NCI-H2171 (cell line): ENCODE measurements at regions not wholly inside any gene's neighbourhood (a gene's known extent, or its start where the extent isn't known, plus 50 kb on each side); places are given as distances from the start of the nearest gene placed in this dataset.
"Not testable (repeated sequence)": the region's sequence is repeated elsewhere in the genome, so short reads cannot be mapped to it uniquely, and the experiment has no call there.

ENCODE experiments used
- DNase-seq: peaks from one replicate; lab custom pipeline; 2025; lab: John Stamatoyannopoulos, UW

DNA sequence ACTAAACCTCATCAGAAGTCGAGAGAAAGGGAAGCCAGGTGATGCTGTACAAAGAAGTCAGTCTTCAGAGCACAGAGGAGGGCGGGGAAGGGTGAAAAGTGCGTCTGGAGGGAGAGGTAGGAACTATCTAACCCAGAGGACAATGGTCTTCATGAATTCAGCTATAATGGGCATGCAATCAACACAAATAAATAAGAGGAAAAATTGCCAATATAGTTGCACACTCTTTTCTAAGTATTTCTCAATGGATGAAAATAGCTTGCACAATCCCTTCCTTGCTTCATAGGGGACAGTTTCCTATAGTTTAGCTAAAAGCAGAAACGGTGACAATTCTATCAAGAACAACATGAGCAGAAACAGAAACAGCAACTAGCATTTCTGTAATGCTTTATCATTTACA, 931.2 kb downstream of the AACS start:
- no peak for DNase-seq

DNA sequence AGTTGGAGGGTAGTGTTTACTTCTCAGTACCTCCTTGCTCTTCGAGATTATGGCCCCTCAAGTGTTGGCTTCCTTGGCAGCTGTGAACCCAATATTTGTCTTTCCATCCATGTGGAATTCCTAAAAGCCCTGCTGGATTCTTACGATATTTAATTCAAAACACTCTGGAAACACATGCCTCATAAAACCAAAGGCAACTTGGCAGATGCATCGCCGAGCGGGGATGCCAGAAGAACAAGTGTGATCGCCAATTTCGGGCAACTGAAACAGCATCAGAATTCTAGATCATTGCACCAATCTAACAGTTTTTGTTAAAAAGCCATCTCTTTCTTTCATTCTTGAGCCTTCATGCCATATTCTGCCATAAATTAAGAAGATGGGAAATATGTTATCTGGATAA, 934.4 kb downstream of the AACS start:
- DNase-seq = no peak

DNA sequence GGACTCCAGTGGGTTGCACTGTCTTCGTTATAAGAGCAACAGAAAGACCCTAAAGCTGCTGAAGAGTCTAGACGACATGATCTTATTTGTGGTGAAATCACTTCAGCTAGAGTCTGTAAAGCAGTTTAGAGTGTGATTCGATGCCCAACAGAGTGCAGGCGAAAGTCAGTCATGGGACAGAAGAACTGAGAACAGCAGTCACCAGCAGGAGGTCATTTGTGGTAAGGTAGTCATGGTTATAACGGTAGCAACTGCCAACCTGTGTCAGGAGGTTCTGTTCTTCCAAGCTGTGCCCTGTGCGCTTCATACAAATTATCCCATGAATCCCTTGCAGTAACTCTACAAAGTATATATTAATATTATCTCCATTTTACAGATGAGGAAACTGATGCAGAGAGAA, 954.1 kb downstream of the AACS start:
- no peak for DNase-seq

DNA sequence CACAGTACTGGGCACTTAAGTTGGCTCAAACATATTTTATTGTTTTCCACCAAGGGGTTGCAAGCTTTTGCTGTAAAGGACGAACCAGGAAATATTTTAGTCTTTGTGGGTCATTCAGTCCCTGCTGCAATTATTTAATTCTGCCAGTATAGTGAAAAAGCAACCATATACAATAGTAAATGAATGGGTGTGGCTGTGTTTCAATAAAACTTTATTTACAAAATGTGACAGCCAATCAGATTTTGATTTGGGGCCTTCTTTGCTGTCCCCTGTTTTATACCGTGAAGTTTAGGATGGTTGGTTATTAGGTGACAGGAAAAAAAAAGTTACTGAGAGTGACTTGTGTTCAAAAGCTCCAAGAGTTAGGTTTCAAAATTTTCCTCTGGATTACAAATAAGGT, 956.4 kb downstream of the AACS start:
- DNase-seq = no peak

DNA sequence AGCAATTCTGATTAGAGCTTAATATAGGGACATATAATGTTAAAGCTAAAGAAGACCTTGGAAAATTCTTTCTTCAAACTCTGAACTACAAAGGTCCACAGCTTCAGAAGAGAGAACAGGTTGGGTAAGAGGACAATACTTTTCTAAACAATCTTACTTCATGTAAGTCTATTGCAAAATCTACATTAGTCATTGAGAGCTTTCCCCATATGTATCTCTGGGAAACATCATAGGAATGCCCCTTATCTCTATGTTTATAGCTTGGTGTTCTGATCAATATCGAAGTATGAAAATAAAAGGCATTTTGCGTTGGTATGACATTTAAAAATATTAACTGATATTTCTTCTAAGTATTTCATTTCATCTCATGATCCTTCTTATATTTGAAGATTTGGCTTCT, 962.6 kb downstream of the AACS start:
- no peak for DNase-seq

DNA sequence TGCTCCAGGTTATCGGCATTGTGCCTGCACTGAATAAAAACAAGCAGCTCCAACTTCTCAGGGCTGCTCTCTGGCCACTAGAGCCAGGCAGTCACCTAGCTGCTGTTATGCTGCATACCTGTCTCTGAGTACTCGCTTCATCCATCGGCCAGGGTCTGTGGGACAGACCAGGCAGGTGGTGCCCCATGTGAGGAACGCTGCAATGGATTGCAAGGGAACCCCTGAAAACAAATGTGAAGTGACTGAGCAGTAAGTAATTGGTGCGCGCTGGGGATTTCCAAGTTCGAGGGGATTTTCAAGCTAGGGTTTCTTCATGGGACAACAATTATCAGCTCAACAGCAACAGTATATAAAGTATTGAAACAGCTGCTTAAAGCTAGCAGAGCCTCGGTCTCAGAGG, 965.3 kb downstream of the AACS start:
- no peak for DNase-seq

DNA sequence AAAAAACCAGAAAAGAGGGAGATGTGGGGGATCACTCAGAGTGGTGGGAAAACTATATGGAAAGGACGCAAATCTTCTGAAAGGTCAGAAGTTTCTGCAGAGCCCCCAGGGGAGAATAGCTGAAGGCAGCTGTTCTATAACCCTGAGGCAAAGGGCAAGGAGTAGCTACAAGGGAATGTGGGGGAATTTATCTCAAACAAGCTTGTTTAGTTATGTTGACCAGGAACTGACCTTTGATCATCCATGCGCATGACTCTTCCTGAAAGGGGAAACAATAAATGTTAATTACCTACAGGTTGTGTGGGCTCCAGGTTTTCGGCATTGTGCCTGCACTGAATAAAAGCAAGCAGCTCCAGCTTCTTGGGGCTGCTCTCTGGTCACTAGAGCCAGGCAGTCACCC, 968.5 kb downstream of the AACS start:
- no peak for DNase-seq

DNA sequence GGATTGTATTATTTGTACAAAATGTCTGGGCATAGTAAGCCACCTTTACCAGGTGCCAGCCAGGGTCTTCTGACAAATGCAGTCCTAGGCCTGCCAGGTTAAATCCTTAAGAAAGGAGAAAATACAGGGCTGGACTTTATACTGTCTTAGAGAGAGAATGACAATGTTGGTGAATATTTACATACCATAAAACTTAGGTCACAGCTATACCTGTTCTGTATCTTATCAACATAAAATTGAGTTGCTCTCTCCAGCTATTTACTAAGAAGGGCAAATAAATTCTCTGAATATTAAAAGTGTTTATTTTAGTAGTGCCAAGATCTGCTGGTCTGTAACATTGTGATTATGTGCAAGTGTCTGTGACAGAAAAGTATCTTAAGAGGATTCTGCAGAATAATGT, 971.1 kb downstream of the AACS start:
- no peak for DNase-seq

DNA sequence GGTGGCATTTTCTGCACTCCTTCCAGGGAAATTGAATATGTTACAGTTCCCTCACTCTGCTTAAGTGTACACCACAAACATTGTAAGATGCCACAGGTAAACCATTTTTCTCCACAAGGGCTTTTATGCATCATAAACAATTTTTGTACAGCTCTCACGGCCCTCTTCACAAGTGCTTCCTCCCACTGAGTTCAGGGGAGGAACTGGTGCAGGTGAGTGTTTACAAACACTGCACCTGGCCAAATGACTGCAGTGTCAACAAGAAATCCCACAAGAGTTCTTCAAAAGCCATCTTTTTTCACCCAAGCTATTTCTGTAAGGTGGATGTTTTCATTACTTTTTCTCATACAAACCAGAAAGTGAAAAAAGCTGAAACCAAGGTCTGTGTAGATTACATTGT, 973.2 kb downstream of the AACS start:
- no peak for DNase-seq

DNA sequence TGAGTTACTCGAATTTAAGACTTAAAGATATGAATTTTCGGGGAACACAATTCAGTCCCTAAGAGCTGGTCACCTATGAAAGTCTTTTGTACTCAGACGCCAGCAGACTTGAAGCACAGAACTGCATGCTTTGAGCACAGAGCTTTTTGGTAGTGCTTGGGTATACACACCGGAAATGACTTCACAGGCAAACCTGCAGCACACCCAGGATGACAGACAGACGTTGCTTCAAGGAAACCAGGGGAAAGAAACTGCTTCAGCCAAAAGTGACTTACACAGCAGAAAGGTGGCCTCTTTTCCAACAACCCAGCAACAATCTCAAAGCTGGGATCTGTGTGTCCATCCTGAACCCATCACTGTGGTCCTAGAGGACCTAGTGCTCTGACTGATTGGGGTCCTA, 975.1 kb downstream of the AACS start:
- DNase-seq = no peak

DNA sequence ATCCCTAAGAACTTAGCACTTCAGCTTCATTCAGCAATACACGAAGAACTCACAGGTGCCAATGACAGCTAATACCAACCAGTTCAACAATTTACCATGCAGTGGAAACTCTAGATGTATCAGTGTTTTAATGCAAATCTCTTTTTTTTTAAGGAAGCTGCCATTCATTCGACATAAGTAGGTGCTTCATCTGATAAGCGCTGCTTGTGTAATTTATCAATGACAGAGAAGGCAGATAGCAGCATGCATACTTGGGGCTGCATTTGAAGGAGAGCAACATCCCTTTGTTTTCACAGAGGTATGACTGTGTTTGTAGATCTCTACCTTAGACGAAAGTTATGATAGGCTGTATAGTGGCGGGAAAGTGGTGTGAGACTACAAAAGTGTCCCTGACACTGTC, 977.1 kb downstream of the AACS start:
- no peak for DNase-seq

DNA sequence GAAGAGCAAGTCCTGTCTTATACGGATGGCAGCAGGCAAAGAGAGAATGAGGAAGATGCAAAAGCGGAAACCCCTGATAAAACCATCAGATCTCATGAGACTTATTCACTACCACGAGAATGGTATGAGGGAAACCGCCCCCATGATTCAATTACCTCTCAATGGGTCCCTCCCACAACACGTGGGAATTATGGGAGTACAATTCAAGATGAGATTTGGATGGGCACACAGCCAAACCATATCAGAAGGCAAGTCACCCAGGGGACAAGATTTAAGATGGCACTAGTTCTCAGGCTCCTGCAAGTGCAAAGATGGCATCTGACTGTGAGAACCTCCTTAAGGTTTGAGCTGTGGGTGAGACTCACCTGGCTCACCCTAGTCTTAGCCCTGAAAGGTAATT, 984.3 kb downstream of the AACS start:
- DNase-seq = not testable (repeated sequence)

DNA sequence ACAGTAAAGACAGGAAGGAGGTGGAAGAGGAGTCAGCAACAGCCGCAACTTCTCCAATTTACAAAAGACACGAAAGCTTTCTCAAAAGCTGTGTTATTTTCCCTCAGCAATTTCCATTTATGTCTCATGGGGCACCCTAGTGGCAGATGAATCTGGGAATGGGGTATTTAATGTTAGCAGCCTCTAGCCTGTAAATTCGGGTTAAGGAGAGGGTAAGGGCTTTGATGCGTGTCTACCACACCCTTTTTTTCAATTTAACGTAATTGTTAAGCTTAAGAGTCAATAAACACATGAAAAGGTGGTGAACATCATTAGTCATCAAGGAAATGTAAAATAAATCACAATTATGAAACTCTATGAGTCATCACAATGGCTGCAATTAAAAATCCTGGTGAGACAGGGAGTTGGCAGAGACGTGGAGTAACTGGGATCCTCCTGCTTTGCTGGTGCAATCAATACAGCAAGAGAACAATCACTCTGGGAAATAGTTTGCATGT, 986.4 kb downstream of the AACS start:
- DNase-seq = no peak

DNA sequence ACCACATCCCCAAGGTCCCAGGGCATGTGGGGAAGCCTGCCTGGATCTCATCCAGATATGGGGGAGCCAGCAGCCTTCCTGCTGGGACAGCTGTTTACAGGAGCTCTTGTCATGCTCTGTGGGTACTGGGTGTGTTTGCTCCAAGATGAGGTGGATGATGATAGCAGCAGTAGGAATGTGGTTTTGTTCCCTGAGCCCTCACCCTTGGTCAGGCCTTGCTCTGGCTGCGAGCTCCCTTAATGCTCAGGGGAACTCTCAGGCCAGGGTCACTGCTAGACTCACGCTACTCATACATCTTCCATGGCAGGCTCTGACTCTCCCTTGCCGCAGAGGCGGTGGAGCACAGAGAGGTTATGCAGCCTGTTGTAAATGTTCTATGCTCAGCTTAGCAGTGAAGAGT, 990.3 kb downstream of the AACS start:
- no peak for DNase-seq

DNA sequence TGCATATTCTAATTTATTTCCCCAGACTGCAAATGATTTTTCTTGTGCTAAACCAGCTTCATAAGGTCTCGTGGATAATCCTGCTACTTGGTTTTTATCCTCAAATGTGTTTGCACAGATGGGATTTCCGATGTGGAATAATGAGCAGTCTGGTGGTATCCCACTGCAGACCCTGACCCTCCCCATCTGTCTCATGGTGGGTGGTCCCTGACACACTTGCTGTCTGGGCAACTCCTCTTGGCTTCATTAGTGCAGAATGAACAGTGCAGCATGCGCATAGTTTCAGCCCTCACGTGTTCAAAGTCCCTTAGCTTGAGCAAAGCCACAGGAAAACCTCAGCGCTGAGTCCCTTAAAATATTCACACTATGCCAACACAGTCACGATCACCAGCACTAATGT, 996.5 kb downstream of the AACS start:
- DNase-seq = no peak

DNA sequence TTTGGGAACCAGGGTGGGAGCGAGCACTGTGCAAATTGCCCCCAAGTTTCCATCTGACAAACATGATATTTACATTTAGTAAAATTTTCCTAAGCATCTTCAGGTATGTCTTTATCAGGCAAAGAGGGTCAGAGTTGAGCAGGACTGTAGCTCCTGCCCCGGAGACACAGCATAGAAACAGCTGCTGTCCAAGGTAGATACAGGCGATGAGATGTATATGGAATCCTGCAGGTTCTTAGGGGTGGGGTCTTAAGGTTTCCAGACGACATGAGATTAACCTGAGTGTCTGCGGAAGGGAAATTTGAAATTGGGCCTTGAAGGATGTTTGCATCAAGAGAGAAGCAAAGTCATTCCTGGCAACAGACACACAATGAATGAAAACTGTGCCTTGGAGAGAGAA, 998.8 kb downstream of the AACS start:
- DNase-seq = no peak

DNA sequence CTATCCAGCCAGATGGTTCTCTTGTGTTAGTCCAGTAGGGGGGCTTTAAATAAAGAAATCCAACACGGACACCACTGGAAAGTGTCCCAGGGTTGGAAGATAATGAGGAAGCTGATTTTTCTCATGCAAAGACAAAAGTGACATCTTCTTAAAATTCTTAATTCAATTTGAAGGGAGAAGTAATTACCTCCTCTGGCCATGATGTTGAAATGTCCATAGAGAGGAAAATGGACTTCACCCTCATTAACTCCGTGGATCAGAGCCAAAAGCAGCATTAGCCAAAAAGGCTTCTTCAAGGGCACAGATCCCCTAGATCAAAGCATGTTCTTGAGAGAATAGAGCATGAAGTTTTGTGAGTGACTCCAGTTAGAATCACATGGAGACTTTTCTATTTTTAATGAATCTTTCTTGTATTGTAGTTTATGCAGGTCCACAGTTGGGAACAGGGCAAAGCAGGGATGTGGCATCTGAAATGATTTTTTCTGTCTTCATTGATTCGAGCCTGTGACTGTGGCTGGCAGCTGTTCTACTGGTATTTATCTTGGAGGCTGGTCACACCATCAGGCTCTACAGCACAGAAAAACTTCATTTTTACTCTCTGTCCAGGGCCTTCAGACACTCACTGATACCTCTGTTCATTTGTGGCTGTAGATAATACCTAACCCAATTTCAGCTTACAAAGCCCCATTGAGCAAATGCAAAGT, 1002.5 kb downstream of the AACS start:
- DNase-seq = no peak

DNA sequence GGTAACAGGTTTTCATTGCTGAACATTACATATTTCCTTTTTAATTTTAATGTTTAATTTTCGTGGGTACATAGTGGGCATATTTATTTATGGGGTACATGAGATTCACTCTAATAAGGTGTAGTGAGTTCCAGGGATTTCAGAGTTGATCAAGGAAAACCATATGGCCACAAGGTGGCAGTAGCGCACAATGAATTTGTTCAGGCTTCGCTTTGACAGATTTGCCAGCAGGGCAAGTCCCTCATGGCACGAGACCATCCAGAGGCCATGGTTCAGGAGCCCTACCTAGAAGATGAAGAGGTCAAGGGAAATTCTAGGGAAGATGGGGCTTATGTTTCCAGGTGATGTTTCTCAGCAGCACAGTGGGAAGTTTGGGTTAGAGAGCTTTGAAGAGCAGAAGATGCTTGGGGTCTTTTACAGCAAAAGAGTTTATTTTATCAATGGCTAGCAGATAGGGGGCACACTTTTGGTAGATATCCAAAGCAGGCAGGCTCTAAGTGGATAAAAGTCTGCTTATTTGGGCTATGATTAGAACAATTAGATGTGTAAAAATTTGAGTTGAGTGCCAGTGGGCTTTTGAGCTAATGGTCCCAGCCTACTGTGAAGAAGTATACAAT, 1004.4 kb downstream of the AACS start:
- DNase-seq = peak; percentile 11

DNA sequence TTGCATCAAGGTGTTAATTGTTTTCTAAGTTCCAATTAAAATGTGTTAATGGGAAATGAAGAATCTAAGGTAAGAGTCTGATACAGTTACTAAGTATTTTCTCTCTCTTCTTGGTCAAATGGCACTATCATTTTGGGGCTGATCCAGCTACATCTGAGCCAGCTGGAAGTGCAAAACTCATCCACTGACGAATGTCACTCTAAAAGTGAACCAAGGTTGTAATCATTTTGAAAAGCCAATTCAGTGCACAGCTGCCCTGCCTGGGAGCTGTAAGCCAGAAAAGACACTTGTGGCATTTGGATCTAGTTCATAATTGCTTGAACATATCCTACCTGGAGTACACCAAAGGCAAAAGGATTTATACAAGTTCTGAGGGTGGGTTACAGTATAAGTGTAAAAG, 1011.3 kb downstream of the AACS start:
- no peak for DNase-seq

DNA sequence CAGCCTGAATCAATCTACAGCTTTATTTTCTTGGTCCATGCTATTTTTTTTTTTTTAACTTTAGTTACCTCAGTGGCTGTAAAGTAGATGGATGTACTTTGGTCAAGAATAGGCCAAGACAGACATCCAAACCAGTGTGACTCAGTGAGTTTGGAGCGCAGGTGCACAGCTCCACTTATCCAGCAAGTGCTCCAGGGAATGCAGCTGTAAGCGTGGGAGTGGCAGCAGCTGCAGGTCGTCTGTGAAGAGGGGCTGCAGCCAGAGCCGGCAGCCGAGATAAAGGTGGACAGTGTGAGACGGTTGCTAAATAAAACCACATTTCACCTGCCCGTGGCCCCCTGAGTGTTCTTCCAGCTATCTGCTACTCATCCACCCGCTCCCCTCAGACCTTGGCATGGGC, 1018.7 kb downstream of the AACS start:
- DNase-seq = no peak

DNA sequence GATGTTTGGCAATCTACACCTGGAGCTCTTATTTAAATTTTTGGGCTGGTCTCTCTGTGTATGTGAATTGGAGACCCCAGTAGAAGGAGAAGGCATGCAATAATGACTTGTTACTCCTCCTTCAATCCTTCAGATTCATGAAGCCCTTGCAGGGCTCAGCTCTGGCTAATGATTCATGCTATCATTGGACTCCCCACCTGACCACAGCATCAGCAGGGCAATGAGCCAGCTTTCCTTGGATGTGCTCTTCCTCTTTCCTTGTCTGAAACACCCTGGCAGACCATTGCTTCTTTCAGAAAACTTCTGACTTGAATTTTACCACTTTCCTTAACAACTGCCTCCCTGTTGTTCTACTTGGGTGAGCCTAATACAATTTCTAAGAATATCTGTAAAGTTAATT, 1019.2 kb downstream of the AACS start:
- no peak for DNase-seq

DNA sequence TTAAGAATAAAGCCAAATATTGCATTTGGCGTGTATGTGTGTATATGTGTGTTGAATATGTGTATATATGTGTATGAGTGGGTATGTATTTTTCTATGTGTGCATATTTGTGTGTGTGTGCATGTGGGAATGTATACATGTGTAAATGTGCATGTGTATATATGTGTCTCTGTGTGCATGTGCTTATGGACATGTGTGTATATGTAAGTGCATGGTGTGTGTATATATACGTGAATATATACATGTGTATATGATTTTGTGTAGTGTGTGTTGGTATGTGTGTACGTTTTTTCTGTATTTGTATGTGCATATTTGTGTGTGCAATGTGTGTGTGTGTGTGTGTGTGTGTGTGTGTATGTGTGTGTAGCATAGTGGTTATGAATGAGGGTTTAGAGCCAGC, 1021.0 kb downstream of the AACS start:
- no peak for DNase-seq

DNA sequence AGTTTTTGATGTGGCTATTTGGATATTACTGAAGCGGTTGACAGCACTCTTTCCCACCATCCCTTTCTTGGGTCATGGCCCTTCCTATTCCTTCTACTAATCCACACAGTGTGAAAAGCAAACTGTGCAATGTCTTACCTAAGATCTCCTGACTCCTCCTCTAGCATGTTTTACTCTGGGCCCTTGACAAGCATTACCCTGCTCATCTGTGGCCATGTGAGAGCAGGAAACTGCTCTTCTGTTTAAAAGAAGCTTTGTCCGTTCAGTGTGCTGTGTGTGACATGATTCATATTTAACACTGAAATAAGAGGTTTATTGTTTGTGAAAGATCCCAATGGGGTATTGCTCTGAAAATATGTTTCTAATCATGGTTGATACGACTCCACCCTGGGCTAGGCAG, 1022.5 kb downstream of the AACS start:
- DNase-seq = no peak

DNA sequence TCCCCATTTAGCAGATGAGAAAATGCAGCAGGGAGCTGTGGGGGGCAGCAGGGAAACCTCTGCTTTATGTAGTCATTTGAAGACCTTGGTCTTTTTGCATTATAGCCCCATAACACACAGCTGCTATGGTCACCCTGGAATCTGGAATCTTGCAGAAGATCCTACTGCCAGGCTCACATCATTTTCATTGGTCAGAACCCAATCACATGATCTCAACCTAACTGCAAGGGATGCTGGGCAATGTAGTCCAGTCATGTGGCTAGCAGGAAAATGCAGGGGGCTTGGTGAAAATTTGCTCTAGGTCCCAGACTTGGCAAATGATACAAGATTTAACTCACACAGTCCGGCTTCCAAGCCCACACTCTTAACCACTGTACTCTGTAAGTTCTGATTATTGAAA, 1028.7 kb downstream of the AACS start:
- DNase-seq = no peak
